GM12878 (cell line): ENCODE measurements at regions not wholly inside any gene's neighbourhood (a gene's known extent, or its start where the extent isn't known, plus 50 kb on each side); places are given as distances from the start of the nearest gene placed in this dataset.

Source experiments
- ATAC-seq: fragments of 200-7000 bp; cut with Tn5 transposase; 3 replicates; pipeline ENCODE4 v1.9.1; 2020; ENCODE audit warnings: mild to moderate bottlenecking, moderate library complexity
- BruUV-seq: library from RNA; stranded (reverse); fragments of 400-500 nt; replicated peaks from 2 replicates; lab custom pipeline; 2021; lab: Mats Ljungman, UMichigan
- CTCF ChIA-PET: fragments of 300-600 bp; sonication (Branson Sonifier 250); formaldehyde crosslinking; extraction: SDS; loops from one replicate; lab custom pipeline; 2021; ENCODE audit warnings: inconsistent platforms; lab: Yijun Ruan, JAX
- POLR2A ChIA-PET: fragments of 350-600 bp; formaldehyde crosslinking; extraction: SDS; loops from one replicate; lab custom pipeline; 2021; ENCODE audit warnings: inconsistent platforms; lab: Charles Lee
- RAD21 ChIA-PET: fragments of 300-600 bp; sonication (Branson Sonifier 250); formaldehyde crosslinking; loops from one replicate; lab custom pipeline; 2023; ENCODE audit warnings: antibody characterized with exemption; ENCODE audit not compliant: unreplicated experiment; lab: Charles Lee
- SMC1A ChIA-PET: fragments of 300-600 bp; sonication (Branson Sonifier 250); formaldehyde crosslinking; loops from one replicate; lab custom pipeline; 2023; ENCODE audit not compliant: unreplicated experiment, uncharacterized antibody; lab: Charles Lee
- DNase-seq: peaks from one replicate; pipeline ENCODE4 v3.0.0-alpha.2; 2011; ENCODE audit warnings: low read depth, low spot score
- FAIRE-seq: peaks from 3 replicates; lab custom pipeline; 2011; peaks lifted over from hg19 to GRCh38; lab: Jason Lieb, UNC
- H2AFZ ChIP-seq: 2 replicates; pipeline ENCODE4 v1.6.0; 2011; ENCODE audit warnings: low read depth, low read length, control low read depth; ENCODE audit not compliant: control insufficient read depth
- H3K27ac ChIP-seq: 2 replicates; pipeline ENCODE4 v1.5.1; 2011; ENCODE audit warnings: control low read depth; ENCODE audit not compliant: control insufficient read depth, insufficient read depth
- H3K27me3 ChIP-seq, 2 experiments: replicated peaks in 1 of 2; 2 replicates each; pipeline versions ENCODE4 v1.6.0 to v1.6.1; 2011; ENCODE audit warnings: low read length in 1 of 2; ENCODE audit not compliant: control insufficient read depth in 2 of 2, insufficient read depth in 2 of 2
- H3K36me3 ChIP-seq, 2 experiments: 2 replicates each; pipeline ENCODE4 v1.5.1; 2011; ENCODE audit warnings: low read length in 1 of 2; ENCODE audit not compliant: control insufficient read depth in 2 of 2, insufficient read depth in 2 of 2
- H3K4me1 ChIP-seq: 2 replicates; pipeline ENCODE4 v1.6.1; 2011; ENCODE audit warnings: mild to moderate bottlenecking, low read length, moderate library complexity, mixed read lengths; ENCODE audit not compliant: control insufficient read depth, insufficient read depth
- H3K4me2 ChIP-seq: 2 replicates; pipeline ENCODE4 v1.6.0; 2011; ENCODE audit warnings: control low read depth; ENCODE audit not compliant: control insufficient read depth, insufficient read depth
- H3K4me3 ChIP-seq: fragments of 200-600 bp; sonication (generic); 2 replicates; pipeline ENCODE4 v1.5.1; 2016
- H3K79me2 ChIP-seq: 2 replicates; pipeline ENCODE4 v1.6.0; 2011; ENCODE audit warnings: low read length; ENCODE audit not compliant: control insufficient read depth, insufficient read depth
- H3K9ac ChIP-seq: 2 replicates; pipeline ENCODE4 v1.8.0; 2011; ENCODE audit warnings: low read length, control low read depth, mixed read lengths; ENCODE audit not compliant: control insufficient read depth, insufficient read depth
- H3K9me3 ChIP-seq: replicated peaks from 3 replicates; pipeline ENCODE4 v1.5.1; 2011; ENCODE audit warnings: mild to moderate bottlenecking, low read length; ENCODE audit not compliant: control insufficient read depth, insufficient read depth
- H4K20me1 ChIP-seq: 2 replicates; pipeline ENCODE4 v1.6.0; 2011; ENCODE audit not compliant: control insufficient read depth, insufficient read depth
- KAT2A ChIP-seq: conservative IDR thresholded peaks from 2 replicates; pipeline ENCODE4 v1.6.1; 2011; ENCODE audit warnings: low read depth, low read length; ENCODE audit not compliant: control insufficient read depth
- PAX8 ChIP-seq: fragments of 450-650 bp; IDR thresholded peaks from 2 replicates; pipeline ENCODE4 v1.6.1; 2017; ENCODE audit warnings: mild to moderate bottlenecking, moderate library complexity
- PKNOX1 ChIP-seq: fragments of 450-650 bp; IDR thresholded peaks from 2 replicates; pipeline ENCODE4 v1.6.1; 2016; ENCODE audit warnings: mild to moderate bottlenecking
- TBL1XR1 ChIP-seq: IDR thresholded peaks from 2 replicates; pipeline ENCODE4 v1.6.1; 2012; ENCODE audit warnings: low read depth, low read length, improper control_type of control experiment
- ZNF24 ChIP-seq: fragments of 450-650 bp; IDR thresholded peaks from 2 replicates; pipeline ENCODE4 v1.6.1; 2017; ENCODE audit warnings: antibody characterized with exemption, mild to moderate bottlenecking
- ZNF384 ChIP-seq: IDR thresholded peaks from 2 replicates; pipeline ENCODE4 v1.6.1; 2012; ENCODE audit warnings: low read depth, mild to moderate bottlenecking, low read length, improper control_type of control experiment, borderline replicate concordance
- whole genome bisulfite sequencing: methylation state at CpG from one replicate; pipeline ENCODE4 v1.1.6; 2016; ENCODE audit warnings: low lambda C conversion rate; ENCODE audit not compliant: insufficient replicate concordance, insufficient coverage; ENCODE audit errors: missing lambda C conversion rate; 5-methylcytosine and 5-hydroxymethylcytosine counted together
- in situ Hi-C: fragments of 300-500 bp; cut with MboI; formaldehyde crosslinking; loops from 9 replicates; pipeline ENCODE4 v1.14.3; 2018; ENCODE audit warnings: mixed read lengths
- intact Hi-C: fragments of 100-400 bp; cut with micrococcal nuclease; formaldehyde crosslinking; loops from one replicate; pipeline ENCODE4 v1.14.2; 2022; ENCODE audit not compliant: unreplicated experiment

GRCh38 chr4:175891231-175891630, 79.2 kb upstream of the GPM6A start:
- H3K27ac ChIP-seq: no peak overlapping the region
- H4K20me1 ChIP-seq: no peaks in the 10 kb centered on the region
- FAIRE-seq (no peak), DNase-seq (no peak), ATAC-seq (no peak)
- 50% methylated on average over 4 of the region's 4 CpGs for WGBS
- RAD21 ChIA-PET: interaction anchor here (1.2 kb wide), 1 partner anchor 330 kb away, joined by 5 read pairs; no protein-coding TSS in a partner anchor
- H3K9me3 ChIP-seq: no peaks in the 10 kb centered on the region
- no peak overlapping the region for H3K4me3 ChIP-seq
- BruUV-seq: no TSS peak
- H3K4me1 ChIP-seq: no peaks in the 10 kb centered on the region
- no peak overlapping the region for H3K9ac ChIP-seq
- SMC1A ChIA-PET: interaction anchor here (0.7 to 1.7 kb wide), 3 partner anchors 16 to 332 kb away, joined by 3 to 10 read pairs (median 4); no protein-coding TSS in a partner anchor
- POLR2A ChIA-PET: no interaction called here
- in situ Hi-C loops (loop anchor here (25.0 kb wide), 1 partner anchor 329 kb away; no protein-coding TSS in a partner anchor), intact Hi-C loops (no loop called here)
- no peak overlapping the region for H2AFZ ChIP-seq
- TF ChIP-seq PAX8 (no peak), KAT2A (no peak), ZNF384 (no peak), ZNF24 (no peak), PKNOX1 (no peak), TBL1XR1 (no peak)
- CTCF ChIA-PET: interaction anchor here (0.9 to 1.1 kb wide), 3 partner anchors 10 to 331 kb away, joined by 3 read pairs; no protein-coding TSS in a partner anchor
- H3K36me3 ChIP-seq: no peaks in the 10 kb centered on the region
- H3K4me2 ChIP-seq: no peak overlapping the region
- H3K79me2 ChIP-seq: no peaks in the 10 kb centered on the region
- H3K27me3 ChIP-seq: no peaks in the 10 kb centered on the region
